Kidney glomerular epithelial cell (primary cell): ENCODE measurements at regions not wholly inside any gene's neighbourhood (a gene's known extent, or its start where the extent isn't known, plus 50 kb on each side); places are given as distances from the start of the nearest gene placed in this dataset.
"Not testable (repeated sequence)": the region's sequence is repeated elsewhere in the genome, so short reads cannot be mapped to it uniquely, and the experiment has no call there.

Experiments
- DNase-seq: peaks from one replicate; lab custom pipeline; 2025; lab: John Stamatoyannopoulos, UW

- no peak for DNase-seq
These were observed 831.0 kb downstream of the SEMA5A start for GRCh38 chr5:8714861-8715260.

DNA sequence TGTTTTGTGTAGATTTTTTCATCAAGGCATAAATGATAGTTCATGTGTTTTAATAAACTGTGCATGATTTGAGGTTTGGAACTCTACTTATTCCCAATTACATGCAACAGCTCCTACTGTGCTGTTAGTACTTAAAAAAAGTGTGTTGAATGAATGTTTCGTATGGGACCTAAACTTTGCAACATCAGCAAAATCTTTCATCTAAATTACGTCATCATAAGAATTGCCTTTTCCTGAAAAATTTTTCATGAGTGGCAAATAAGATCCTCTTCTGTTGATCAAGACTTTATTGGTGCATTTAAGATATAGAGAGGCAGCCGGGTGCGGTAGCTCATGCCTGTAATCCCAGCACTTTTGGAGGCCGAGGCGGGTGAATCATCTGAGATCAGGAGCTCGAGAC lies 826.1 kb downstream of the SEMA5A start:
- no peak for DNase-seq

GRCh38 chr5:8720506-8720905 lies 825.4 kb downstream of the SEMA5A start:
- no peak for DNase-seq

- DNase-seq, result no peak
These were observed 824.3 kb downstream of the SEMA5A start for GRCh38 chr5:8721536-8721935.

GRCh38 chr5:8726383-8727036 lies 819.4 kb downstream of the SEMA5A start:
- DNase-seq, result no peak

GRCh38 chr5:8727396-8727795 lies 818.5 kb downstream of the SEMA5A start:
- DNase-seq, result no peak

DNA sequence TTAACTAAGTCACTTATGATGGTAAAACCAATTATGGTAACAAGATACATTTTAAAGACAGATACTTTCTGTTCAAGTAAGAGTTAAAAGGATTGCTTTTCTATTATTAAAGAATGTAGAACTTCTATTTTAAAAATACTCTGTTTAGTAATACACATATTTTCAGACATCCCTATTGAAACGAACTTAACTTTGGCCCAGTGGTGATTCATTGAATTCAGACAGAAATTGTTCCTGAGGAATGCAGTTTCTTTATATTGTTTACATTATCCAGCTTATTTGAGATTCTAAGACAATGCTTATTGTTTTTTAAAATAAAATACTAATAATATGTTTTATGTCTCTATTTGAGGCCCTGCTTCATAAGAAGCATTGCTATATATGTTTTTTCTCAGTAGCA lies 816.4 kb downstream of the SEMA5A start:
- DNase-seq, result no peak

DNA sequence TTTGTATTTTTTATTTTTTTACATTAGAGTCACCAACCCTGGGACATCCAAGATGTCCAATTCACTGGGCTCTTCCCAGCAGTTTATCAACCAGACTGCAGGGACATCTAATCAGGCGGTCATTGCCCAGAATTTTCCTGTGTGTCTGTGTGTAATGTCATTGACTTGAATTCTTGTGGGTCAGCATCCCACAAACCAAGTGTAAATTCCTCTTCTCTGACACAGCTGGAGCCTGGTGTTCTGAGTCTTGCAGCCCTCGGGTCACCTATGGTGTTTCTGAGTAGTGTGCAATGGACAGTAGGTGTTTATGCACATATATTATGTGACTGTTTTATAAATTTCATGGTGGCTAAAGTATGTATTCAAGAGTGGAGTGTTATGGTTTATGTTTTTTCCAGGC lies 815.7 kb downstream of the SEMA5A start:
- DNase-seq, result peak; percentile 4

DNA sequence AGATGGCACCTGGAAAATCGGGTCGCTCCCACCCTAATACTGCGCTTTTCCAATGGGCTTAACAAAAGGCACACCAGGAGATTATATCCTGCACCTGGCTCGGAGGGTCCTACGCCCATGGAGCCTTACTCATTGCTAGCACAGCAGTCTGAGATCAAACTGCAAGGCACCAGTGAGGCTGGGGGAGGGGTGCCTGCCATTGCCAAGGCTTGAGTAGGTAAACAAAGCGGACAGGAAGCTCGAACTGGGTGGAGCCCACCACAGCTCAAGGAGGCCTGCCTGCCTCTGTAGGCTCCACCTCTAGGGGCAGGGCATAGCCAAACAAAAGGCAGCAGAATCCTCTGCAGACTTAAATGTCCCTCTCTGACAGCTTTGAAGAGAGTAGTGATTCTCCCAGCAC lies 814.8 kb downstream of the SEMA5A start:
- not testable (repeated sequence) for DNase-seq

DNA sequence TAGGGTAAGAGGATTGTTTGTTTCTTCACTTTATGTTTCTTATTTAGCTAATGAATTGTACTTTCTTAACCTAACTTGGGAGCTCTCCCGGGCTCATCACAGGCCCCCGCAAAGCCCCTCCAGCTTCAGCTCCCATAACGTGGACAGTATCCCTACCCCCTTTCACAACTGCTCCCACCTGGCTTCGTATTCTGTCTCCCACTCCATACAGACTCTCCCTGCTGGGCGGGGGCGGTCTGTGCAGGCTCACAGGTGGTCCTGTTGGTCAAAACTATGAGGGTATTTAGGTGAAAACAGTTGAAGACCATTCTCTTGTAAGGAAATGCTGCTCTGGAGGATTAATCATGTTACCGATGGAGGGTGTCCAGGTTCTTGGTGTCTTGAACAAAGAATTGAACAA lies 805.3 kb downstream of the SEMA5A start:
- no peak for DNase-seq

GRCh38 chr5:8749556-8749955 lies 796.3 kb downstream of the SEMA5A start:
- no peak for DNase-seq

DNA sequence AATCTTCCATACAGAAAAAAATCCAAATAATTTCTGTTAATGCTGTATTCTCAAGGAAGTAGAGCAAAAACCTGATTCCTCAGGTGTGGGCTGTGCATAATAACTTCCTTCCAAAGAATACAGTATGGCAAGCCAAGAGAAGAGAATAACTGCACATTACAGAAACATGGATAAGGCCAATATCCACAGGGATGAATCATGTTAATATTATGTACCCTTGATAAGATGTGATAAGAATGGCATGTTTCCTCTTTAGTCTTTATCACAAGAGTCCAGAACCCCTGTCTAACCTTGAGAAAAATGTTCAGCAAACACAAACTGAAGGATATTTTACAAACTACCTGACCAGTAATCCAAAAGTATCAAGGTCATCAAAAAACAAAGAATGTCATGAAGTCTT lies 795.8 kb downstream of the SEMA5A start:
- DNase-seq, result no peak

DNA sequence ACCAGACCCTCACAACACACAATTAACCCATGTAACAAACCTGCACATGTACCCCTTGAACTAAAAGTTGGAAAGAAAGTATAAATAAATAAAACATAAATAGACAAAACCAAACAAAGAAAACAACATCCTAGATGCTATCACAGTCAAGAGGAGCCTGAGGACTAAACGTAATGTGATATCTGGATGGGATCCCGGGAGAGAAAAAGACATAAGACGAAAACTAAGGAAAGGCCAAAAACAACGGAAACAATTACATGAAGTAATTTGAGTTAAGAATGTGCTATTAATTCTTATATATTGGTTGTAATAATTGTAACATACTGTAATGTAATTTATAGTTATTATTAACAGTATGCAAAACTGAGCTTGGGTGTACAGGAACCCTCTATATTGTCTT lies 793.9 kb downstream of the SEMA5A start:
- no peak for DNase-seq

DNA sequence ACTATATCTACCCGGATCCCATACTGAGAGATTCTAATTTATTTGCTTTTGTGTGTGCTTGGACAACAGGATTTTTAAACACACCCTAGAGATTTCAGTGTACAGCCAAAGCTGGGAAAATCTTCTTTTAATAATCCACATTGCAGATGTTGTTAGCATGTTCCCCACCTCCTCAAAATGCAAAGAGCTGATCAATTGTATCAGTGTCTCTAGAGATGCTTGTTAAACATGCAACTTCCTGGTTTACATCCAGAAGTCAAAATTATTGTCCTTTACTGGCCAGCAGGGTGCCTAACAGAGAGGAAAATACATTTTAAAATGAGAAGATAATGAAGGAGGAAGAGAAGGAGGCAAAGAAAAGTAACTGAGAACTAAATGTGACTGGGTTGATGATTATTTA lies 793.3 kb downstream of the SEMA5A start:
- no peak for DNase-seq

GRCh38 chr5:8756498-8757084 lies 789.3 kb downstream of the SEMA5A start:
- peak; percentile 45 for DNase-seq

DNA sequence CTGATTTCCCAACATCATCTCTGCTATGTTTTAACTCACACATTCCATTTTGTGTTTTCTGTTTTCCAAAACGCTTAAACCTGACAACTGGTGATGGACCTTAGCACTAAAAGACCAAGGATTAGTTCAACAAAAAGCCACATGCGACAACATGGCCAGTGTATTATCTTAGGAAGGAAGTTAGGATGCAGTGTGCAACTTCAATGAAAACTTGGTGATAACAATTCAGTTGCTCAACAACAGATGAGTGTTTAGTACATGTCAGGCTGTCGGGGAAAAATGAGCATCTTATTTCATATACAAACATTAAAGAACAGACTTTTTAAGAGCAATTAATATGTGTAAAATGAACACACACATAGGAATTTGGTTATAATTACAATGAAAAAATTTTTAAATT lies 780.0 kb downstream of the SEMA5A start:
- no peak for DNase-seq

- no peak for DNase-seq
These were observed 779.4 kb downstream of the SEMA5A start for GRCh38 chr5:8766448-8766847.

DNA sequence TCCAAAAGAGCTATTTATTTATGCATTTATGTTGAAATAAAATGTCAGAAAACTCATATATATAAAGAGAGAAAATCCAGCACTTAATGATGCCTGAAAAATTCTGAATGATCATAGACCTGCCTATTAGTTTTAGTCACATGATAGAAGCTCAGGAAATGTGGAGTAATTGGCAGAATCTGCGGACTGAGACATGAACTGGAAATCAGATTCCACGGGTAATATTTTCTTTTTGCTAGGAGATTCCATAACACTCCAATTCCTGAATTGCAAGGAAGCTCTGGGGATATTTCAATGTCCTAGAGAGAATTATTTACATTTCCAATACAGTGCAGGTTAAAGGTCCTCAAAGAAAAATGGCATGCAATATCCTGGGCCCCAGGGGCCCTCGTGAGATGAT lies 778.8 kb downstream of the SEMA5A start:
- DNase-seq, result no peak

GRCh38 chr5:8767746-8768145 lies 778.1 kb downstream of the SEMA5A start:
- no peak for DNase-seq

DNA sequence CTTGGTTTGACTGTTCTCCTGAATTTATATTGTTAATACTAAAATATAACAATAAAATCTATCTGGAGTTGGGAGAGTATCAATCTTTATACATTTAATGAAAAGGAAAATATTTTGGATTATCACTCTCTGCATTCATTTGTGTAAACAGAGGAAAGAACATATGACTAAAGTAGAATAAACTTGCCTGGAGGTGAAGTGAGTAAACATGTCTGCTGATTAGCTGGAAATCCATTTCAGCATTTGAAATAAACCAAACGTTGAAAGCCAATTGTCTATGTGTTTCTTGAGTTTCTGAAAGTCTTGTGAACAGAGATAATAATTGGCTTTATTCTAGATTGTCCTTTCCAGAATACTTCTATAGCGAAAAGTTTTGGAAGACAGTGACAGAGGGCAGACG lies 776.2 kb downstream of the SEMA5A start:
- DNase-seq, result no peak

GRCh38 chr5:8770431-8770830 lies 775.4 kb downstream of the SEMA5A start:
- DNase-seq, result no peak

DNA sequence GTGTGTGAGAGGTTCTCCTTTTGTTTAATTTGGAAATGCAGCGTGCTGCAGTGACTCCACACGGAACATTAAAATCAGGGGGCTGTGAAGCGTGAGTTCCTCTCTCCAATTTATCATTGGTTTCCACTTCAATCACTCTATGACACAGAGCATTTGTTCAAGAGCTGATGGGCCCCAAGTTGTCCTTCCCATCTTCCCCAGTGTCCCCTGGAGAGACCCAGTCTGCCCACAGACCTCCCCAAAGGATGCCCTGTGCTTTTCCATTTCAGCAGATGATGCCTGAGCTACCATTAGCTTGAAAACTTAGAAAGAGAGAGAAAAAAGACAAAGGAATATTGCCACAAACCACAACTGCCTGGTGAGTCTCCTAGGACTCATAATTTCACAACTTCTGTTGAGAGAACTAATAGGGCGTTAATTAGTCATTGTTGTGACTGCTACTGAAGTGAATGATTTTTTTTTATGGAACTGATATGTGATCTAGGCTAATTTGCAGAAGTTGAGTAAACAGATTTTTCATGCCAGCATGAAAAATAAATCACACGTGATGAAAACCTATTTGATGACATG lies 772.7 kb downstream of the SEMA5A start:
- peak; percentile 70 for DNase-seq

- DNase-seq, result no peak
These were observed 761.2 kb downstream of the SEMA5A start for GRCh38 chr5:8784692-8785091.

- peak; percentile 14 for DNase-seq
These were observed 757.6 kb downstream of the SEMA5A start for GRCh38 chr5:8788246-8788645.
